HG03066 (cell line): ENCODE measurements at regions not wholly inside any gene's neighbourhood (a gene's known extent, or its start where the extent isn't known, plus 50 kb on each side); places are given as distances from the start of the nearest gene placed in this dataset.
A peak's percentile ranks its signal among the peaks of the same experiment; 100 is the strongest.

Experiments
- ATAC-seq: cut with Tn5 transposase; IDR thresholded peaks from one replicate; pipeline ENCODE4 v1.9.1; 2021; ENCODE audit warnings: low read depth; ENCODE audit not compliant: unreplicated experiment

DNA sequence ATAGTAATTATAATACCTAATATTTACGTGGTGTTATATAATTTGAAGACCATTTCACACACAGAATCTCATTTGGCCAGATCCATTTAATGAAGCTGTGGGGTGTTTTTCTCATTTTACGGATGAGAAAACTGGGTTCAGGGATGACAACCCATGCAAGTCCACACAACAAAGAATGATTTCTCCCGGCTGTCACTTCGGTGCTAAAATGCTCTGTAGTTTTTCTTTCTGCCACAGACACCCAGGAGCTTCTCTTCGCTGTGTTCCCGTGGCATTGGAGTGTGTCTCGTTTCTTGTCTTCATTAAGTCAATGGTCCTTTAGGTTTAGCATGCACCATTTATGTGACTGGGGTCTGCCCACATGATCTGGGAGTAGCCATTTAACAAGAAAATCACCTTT lies 308.5 kb downstream of the ENC1 start:
- no peak for ATAC-seq

DNA sequence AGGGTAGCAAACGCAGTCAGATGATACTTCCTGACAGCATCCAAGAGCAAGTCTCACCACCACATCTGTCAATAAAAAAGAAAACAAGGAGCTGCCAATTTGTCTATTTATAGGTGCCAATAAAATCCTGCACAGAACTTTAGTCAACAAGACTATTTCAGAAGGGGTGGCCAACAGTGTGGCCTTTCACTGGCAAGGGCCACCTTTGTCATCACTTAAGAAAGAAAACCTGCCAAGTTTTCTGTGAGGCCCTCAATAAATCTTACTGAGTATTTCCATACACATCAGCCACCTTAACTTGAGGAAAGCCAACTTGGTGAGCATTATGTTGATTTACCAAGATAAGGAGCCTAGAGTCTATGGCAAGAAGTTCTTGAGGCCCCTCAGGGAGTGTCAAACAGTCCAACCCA lies 312.3 kb downstream of the ENC1 start:
- no peak for ATAC-seq

DNA sequence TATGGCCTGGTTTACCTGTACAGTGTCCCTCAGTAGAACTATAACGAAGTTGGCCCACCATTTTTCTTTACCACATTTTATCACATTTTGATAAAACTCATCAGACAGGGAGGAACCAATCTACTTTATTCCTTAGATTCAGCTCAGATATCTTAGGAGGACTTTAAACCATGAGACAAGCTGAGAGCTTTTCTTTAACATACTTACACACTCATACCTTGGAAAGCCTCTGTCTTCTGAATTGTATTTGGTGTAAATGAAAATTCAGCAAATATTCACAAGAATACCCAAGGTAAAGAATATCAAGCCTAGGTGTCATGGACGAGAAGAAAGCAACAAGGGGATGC lies 313.2 kb downstream of the ENC1 start:
- ATAC-seq, result no peak

DNA sequence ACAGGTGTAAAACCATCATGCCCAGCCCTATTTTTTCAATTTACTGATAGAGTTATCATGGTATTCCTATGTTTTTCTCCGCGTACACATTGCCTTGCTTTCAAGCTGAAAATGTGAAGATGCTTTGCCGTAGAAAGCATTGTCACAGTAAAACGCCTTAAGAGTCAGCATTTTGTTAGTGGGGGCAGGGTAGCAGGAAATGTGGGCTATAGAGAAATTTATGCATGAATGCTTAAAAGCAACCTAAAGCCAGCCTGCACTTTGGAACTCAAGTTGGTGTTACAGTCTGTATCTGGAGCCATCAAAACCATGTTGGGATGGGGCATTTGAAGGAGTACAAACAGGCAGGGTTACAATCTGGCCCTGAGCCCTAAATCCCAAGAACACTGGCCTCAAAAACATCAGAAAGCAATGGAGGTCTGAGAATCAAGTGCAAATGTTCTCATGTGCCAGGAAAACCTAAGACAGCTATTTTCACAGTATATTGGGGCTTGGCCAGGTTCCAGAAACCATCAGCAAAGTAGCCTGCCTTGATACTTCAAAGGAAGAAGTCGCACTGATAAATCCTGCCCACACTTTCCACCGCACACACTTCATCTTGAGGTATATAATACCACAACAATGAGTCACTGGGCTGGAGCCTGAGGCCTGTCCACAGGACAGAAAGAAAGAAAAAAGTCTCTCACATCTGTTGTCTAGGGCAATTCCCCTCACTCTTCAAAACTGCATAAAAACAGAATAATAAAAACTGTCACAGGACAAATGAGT lies 313.8 kb downstream of the ENC1 start:
- peak; percentile 88 for ATAC-seq

DNA sequence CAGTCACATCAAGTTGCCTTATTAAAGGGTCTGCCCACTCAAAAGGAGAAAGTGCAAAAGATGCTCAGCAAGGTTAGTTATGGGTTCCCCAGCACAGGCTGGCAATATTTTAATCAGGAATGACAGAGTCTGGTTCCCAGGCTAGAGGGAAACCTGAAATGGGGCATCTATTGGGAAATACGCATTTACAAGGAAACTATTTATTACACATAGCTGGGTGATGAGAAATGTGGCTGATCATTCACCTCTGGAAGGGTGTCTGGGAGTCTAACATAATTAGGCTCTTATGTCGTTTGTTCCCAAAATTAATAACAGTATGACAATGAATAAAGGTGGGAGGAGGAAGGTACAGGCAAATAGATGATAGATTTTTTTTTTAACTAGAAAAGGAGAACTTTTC lies 314.7 kb downstream of the ENC1 start:
- no peak for ATAC-seq

DNA sequence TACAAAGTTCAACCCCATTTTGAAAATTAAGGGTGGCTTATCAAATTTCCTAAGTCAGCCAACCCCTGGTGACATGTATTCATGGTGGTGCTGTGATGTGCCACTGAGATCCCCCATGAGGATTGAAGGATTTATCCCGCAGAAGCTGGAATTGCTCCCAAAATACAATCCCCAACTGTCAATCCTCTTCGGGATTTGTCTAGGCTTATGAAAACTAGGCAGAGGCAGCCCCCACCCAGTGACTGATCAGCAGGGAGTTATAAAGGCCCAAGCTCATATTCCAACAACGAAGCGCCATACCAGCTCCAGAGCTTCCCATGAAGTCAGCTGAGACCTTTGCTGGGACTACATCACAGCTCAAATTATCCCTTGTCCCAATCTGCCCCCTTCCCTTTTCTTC lies 316.0 kb downstream of the ENC1 start:
- no peak for ATAC-seq

DNA sequence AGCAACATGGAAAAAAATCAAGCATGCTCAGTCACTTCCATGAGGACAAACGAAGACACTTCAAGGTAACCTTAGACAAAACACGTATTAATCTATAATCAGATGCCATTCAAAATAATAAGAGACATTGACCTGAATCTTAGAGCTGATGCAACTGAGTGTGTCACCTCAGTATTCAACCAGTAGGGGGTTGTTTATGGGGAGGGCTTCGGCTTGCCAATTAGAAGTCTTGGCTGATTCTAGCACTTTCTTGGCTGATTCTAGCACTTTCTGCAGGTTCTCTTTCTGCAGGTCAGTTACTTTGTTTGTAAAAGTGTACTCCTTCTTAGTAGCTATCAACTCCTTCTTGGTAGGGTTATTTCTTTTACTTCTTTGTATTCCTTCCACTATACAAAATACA lies 317.6 kb downstream of the ENC1 start:
- ATAC-seq, result no peak

DNA sequence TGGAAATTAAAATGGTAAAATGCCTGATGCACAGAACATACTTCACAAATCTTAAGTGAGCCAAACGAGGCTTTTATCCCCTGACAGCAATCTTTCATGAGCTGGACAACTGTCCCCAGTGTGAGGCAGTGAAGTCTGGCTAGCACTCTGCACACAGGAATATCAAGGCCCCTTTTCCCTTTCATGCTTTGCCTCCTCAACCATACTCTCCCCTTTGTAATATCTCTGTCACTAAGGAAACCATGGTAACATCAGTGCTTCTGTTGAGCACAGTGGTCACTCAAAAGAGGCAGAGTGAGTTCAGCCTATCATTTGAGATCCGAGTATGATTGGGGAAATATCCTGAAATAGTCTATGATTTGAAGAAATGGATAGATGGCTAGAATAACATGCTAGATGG lies 318.3 kb downstream of the ENC1 start:
- no peak for ATAC-seq

DNA sequence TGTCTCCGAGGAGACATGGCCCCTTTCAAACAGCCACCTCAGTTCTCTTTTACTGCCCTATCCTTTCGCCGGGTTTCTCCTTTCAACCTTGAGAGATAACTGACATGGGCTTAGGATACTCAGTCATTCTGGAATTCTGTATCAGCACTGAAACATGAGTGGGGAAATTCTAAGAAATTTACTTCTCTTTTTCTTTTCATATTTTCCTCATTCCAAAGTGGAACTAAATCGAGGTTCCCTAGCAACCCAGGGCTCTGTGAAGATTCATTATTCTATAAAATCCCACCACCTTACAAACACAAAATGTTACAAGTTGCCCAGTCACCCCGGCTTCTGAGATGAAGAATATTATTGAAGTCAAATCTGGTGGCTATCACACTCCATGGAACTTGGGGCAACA lies 319.2 kb downstream of the ENC1 start:
- ATAC-seq, result no peak

DNA sequence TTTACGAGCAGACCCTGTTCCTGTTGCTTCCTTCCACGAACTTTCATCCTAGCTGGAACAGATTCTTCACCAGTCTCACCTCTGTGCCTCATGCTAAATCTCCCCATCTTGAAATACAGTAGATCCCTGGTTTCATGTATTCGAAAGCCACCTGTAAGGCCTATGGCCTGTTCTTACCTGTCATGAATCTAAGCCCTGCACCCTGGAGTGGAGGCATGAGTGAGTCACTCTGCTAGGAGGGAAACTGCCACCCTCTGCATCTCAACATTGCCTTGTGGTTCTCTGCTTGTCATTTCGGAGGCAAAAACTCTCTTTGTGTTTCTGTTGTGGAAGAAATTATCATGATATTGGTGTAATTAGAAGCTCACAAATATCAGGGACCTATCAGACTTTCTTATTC lies 320.0 kb downstream of the ENC1 start:
- no peak for ATAC-seq

DNA sequence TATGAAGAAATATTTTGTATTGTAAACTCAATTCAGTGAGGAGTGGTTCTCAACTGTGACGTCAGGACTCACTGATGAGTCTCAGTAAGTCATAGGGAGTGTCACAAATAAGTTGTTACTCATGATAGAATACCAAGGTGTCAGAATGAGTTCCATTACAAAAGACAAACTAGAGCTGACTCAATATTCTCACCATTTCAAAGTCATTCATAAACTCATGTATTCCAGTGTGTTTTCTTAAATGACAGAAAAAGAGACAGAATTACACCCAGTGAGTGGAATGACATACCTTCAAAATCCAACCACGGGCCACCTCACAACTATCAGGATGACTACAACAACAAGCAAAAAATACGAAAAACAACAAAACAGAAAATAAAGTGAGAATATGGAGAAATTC lies 321.5 kb downstream of the ENC1 start:
- no peak for ATAC-seq

DNA sequence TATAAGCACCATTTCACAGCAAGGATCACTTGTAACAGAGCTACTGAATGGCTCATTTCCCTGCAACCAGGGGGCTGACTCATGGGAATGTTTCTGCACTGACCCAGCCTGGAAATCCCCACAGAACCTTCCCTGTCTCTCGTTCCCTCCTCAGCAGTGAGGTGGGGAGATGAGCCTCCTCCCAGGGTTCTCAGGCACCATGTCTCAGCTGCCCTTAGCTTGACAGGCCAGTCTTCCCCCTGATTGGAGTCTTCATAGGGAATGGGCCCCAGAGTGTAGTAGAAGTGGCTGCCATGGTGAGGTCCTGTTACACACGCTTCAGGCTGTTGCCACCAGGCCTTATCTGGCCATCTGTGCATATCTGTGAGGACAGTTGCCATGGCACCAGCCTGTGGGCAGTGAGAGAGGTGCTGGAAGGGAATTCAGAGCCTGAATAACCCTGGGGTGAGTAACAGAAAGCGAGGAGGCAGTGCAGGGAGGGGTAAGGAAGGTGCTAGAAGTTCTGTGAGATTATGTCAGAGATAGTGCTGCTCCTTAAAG lies 324.4 kb downstream of the ENC1 start:
- no peak for ATAC-seq

DNA sequence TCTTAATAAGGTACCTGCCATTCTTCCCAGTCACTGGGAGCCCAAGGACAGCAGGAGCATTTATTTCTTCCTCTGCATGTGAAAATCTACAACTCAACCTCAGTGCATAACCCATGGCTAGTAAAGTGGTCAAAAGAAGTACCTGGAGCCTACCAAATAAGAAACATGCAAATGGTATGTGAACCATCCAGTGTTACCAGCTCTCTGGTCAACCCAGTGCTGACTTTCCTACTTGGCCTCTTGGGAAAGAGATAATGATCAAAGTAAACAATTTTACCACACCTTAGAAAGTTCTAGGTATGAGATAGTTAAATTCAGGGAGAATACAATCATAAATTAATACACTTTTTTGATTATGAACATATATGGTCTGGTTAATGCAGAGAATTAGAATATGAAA lies 325.6 kb downstream of the ENC1 start:
- no peak for ATAC-seq

DNA sequence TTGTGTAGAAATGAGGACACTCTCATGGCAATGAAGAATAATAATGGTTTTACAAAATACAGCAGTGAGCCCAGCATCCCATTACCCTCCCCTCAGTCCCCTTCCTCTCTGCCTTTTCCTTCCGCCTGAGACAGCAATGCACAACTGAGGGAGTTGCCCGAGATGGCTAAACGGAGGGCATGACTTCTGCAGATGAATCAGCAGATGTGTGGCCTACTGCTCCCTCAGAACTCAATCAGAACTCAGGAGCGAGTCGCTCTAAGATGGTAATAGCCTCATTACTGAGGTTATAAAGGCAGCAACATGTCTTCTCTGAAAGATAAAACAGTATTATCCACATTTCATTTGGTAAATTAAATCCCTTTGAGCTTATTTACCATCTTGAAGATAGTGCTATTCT lies 326.6 kb downstream of the ENC1 start:
- ATAC-seq, result no peak

DNA sequence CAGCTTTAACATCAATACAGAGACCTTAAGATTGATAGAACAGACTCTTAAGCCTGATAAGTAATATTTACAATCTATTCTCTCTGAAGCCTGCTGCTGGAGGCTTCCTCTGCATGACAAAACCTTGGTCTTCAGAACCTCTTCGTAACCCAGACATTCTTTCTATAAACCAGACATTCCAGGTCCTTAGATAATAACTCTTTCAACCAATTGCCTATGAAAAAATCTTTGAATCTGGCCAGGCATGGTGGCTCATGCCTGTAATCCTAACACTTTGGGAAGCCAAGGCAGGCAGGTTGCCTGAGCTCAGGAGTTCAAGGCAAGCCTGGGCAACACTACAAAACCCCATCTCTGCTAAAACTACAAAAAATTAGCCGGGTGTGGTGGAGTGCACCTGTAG lies 327.8 kb downstream of the ENC1 start:
- ATAC-seq, result no peak

DNA sequence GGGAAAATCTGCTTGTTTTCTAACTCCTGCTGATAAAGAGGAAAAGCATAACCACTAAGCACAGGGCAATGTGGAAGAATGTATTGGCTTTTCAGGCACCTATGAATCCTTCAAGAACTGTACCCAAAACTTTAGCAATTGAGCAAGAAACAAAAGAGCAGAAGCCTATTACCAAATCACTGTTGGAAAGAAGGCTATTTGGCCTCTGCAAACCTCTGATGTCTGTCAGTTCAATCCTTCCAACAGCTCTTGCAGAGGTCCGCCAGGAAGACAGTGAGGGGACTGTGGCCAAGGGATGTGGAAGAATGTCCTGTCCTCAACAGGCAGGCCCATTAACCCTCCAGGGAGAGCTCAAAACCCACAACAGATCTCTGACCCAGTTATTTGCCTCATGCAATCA lies 328.6 kb downstream of the ENC1 start:
- no peak for ATAC-seq

DNA sequence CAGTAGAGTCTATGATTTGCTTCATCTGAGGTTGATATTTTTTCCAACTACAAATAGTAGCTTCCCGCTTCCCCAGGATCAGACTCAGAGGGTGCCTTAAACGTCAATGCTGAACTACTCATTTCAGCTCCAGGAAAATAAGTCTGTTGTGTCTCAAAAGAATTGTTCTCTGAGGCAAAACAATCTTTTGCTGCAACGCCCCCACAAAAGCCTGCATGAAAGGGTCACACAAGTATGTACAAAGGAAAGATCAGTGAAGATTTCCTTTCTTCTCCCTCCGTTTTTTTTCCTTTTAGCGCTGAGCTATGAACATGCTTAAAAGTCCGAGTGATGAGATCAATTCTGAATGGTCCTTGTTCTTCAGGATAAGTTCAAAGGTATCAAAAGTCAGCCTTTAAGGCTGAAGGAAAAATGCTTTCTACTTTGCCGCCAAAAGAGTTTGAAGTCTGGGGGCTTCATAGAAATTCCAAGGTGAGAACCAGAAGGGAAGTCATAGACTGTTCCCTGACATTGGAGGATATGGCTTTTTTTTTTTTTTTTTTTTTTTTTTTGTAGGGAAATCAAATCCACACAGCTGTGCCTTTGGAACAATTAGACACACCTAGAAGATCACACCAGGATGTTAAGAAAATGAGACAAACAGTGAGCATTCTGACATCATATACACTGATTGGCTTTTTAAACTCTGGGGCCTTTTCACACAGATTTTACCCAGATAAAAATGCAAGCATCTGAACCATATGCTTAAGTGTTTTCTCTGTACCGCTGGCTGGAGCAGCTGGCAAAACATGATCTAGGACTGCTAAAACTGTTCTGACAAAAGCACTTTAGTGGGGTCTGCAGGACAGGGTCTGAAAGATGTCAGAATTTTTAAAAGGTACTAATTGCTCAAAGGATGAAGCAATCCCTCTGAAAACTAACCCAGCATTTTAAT lies 329.3 kb downstream of the ENC1 start:
- no peak for ATAC-seq

DNA sequence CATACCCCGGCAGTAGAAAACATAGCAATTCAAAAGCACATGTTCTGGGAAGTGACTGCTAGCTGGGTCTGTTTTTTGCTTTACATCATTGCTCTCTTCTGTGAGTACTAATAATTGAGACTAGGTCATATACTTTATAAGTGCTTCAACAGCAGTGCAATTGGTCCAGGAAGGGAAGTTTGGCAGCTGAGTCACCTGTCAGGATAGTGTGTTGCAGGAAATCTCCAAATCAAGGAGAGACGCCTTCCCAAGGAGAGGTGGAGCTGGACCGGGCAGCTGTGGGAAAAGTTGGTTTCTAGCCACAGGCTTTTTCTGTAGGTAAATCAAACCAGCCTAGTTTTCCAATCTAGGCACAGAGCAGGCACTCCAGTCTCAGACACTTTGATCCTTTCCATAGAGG lies 330.1 kb downstream of the ENC1 start:
- ATAC-seq, result no peak

DNA sequence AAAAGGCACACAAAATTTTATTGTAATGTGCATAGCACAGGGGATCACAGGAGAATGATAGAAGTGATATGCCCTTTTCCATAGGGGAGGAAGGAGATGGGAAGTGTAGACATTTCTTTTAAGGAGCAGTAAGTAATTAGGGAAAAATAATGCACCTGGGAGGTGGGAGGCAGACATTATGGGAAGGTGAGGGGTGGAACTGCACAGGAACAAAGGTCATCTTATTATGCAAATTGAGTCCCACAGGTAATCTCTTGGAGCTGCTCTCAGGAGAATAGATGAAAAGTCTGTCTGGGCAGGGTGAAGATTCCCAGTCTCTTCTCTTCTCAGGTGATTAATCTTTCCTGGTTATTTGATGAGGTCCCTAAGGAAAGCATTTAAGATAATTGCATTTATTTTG lies 331.5 kb downstream of the ENC1 start:
- no peak for ATAC-seq

DNA sequence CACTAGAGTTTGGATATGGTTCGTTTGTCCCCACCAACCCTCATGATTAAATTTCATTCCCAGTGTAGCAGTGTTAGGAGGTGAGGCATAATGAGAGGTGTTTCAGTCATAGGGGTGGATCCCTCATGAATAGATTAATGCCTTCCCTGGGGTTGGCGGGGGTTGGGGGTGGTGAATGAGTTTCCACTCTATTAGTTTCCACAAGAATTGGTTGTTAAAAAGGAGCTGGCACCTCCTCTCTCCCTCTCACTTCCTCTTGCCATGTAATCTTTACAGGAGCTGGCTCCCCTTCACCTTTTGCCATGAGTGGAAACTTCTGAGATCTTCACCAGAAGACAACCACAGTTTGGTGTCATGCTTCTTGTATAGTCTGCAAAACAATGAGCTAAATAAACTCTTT lies 333.7 kb downstream of the ENC1 start:
- no peak for ATAC-seq

DNA sequence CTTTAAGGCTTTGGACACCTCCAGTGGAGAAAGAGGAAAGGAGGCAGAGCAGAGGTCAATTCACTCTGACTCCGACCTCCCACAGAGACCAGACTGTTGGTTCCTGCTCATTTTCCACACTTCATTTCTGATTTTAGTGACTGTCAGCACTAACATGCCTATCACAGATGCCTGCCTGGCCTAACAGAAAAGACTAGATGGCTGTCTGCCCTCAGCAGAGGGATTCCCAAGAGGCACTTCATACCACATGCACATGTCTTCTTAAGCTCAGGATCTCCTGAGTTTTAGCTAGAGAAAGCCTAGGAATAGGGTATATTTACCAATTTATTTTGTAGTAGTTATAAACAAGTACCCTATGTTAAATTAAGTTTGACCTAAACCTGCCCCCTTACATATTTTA lies 336.0 kb downstream of the ENC1 start:
- no peak for ATAC-seq

DNA sequence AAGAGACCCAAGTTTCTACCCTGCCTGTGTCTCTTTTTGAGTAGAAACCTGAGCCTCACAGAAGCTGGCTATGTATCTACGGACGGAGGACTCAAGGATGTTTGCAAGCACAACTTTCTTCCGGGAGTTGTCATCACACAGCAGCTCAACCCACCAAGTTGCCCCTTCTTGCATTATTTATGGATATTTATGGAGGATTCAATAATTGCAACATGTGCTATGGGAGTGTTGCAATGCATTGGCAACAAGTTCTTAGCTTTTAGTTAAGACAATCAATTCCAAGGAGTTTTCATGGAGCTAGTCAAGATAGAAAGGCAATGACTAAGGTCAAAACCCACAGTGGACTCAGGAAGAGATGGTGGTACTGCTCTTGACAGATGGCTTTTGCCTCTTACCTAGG lies 336.9 kb downstream of the ENC1 start:
- ATAC-seq, result no peak
